GM21723 (cell line): ENCODE measurements at regions not wholly inside any gene's neighbourhood (a gene's known extent, or its start where the extent isn't known, plus 50 kb on each side); places are given as distances from the start of the nearest gene placed in this dataset.

Experiments used
- ATAC-seq: cut with Tn5 transposase; IDR thresholded peaks from one replicate; pipeline ENCODE4 v1.9.1; 2021; ENCODE audit warnings: mild to moderate bottlenecking, moderate library complexity; ENCODE audit not compliant: unreplicated experiment

DNA sequence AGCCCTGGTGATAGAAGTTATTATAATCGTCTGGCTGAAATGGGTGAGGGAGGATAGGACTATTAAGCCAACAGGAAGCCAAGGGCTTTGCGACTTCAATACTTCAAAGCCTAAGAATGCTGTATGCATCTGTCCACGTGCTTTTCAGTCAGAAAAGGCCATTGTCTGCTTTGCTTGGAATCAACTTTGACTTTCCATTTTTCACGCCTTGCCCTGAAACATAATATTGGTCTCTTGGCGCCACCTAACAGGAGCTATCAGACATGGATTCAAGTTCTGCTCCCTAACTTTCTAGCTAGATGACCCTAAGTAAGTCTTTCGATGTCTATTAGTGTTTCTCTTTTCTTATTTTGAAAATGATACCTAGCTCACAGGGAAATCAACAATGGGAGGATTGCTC lies 572.6 kb downstream of the TLR4 start:
- ATAC-seq = no peak

DNA sequence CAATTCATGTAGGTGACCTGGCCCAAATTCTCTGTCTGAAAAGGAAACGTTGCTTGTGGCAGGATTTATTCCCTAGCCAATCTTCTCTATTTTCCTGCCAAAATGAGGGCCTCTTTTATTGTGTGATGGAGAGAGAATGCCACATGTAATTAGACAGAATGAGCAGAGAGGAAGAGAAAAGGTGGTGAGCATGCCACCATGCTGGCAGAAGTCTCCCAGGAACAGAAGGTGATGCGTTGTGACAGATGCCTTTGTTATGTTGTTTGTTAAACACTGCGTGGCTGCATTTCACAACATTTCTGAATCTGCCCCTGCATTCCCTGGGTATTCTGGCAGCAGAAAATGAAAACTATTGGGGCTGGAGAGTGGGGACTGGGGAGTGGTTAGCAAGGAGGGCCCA lies 577.6 kb downstream of the TLR4 start:
- ATAC-seq = no peak

GRCh38 chr9:118283488-118283887 lies 579.3 kb downstream of the TLR4 start:
- ATAC-seq = no peak

DNA sequence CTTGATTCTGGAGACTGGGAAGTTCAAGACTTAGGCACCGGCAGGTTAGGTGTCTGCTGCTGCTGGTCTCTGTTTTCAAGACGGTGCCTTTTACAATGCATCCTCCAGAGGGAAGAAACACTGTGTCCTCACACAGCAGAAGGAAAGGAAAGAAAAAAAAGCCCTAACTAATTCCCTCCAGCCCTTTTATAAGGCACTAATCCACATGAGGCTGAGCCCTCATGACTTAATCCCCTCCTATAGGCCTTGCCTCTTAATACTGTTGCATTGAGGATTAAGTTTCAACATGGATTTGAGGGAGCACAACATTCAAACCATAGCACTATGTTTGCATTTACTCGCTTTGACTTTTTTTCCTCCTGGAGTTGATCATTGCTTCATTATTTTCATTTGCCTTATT lies 585.9 kb downstream of the TLR4 start:
- no peak for ATAC-seq

GRCh38 chr9:118295413-118295812 lies 591.2 kb downstream of the TLR4 start:
- ATAC-seq = no peak

DNA sequence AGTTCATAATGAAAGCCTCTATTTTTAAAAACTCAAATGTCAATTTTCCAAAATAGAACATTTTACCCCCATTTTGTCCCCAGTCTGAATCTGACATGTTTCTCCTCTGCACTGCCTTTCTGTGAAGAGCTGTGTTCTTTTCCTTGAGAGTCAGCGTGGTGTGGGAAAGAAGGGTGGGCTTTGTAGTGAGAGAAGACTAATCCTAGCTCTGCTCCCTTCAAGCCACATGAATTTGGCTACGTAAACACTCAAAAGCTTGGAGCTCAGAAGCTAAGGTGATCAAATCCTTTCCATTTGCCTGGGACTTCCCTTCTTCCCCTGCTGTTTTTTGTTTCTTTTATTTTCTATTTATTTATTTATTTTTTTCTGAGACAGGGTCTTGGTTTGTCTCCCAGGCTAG lies 598.5 kb downstream of the TLR4 start:
- no peak for ATAC-seq

DNA sequence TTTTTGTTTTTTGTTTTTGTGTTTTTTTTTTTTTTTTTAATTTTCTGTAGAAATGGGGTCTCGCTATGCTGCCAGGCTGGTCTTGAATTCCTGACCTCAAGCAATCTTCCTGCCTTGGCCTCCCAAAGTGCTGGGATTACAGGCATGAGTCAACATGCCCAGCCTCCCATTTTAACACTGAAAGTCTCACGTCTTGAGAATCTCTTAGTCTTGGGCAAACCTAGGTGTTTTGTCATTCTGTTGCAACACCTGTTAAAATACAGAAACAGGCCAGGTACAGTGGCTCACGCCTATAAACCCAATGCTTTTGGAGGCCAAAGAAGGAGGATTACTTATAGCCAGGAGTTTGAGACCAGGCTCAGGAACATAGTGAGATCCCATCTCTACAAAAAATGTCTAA lies 599.0 kb downstream of the TLR4 start:
- ATAC-seq = no peak

GRCh38 chr9:118305331-118305730 lies 601.1 kb downstream of the TLR4 start:
- ATAC-seq = no peak

DNA sequence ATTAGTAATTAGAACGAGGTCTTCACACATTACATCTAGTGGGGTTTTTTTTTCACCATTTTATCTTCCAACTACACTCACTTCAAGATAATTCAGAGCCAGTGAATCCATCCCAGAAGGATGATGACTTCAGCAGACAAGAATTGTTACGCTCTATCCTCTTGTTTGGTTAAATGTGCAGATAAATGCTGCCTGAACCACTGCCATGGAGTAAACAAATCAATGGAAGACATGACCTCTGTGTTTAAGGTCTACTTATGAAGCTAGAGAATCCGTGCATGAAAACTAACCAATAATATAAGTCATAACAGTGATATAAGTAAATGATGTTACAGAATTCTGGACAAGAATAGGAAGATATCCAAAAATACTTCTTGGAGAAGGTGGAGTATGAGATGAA lies 602.6 kb downstream of the TLR4 start:
- no peak for ATAC-seq

GRCh38 chr9:118313965-118314364 lies 609.8 kb downstream of the TLR4 start:
- no peak for ATAC-seq

DNA sequence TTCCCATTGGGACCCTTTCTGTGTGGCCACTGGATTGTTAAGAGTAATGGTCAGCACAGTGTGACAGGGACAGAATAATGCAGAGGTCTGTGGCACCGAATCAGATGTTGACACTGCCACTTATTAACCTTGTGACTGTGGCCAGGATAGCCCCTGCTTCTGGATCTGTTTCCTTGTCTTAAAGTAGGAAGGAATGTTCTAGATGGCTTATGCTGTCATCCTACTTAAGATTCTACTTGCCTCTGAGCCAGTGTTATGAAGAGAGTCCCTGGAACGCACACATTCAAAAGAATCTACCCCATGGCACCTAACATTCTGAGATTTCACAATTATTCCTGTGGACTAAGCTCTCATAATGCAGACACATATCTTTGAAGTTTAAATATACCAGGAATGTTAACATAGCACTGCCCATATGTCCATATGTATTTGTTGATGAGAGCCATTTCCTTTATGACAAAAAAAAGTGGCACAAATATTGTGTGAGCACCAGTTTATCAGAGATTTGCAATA lies 612.7 kb downstream of the TLR4 start:
- no peak for ATAC-seq

DNA sequence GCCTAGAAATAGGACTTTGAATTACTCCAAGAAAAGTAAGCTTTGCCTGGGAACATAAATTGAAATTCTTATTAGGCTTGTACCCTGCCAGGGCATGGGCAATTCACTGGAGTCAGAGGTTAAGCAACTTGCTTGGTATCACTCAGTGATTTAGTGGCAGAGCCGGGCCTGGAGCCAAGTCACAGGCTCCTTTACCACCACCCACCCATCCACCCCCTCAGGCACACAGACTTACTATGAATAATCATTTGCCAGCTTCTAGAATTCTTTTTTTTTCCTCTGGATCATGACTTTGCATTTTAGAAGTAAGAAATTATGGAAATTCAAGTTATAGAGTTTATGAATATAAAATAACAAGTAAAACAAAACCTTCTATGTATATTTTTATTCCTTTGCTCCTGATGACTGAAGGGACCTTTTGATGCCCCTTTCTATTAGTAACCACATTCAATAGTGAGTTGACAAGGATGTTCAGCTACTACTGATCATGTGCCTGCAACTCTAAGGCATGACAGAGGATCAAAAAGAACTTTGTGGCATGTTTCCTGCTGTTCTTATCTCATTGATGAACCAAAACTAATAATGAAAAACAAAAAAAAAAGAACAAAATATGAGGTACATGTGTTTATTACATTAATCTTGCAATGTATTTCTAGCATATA lies 614.7 kb downstream of the TLR4 start:
- ATAC-seq = no peak

DNA sequence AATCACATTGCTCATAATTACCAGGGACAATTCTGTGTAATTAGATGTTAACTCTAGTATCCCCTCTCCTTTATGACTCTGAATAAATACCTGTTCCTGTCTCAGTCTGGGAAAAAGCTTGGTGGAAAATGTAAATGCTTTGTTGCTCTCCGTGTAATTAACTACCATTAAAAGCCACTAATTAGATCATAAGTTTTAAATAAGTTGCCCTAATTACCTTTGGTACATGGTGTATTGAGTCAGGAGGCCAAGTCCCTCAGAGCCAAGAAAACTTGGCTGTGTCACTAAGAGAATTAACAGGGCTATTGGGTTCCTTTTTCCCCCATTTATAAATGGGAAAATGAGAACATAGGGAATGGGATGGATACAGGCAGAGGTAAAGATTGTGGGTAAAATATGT lies 617.6 kb downstream of the TLR4 start:
- ATAC-seq = no peak

DNA sequence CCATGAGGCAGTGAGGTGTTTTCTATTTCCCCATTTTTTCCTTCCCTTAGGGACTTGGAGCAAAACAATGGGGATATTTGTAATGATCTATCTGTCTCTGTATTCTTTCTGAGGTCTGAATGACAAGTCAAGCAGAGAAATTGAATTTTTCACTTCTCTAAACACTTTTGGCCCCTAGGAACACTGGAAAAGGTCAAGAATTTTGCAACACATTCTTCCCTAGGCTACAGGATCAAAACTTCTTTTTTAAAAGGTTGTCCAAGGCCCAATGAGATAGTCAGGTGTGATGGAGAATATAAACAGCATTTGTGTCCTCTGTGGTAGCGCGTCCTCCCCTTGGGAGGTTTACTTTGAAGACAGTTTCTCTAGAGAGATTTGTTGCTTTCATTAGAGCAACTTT lies 620.5 kb downstream of the TLR4 start:
- ATAC-seq = no peak

- ATAC-seq = no peak
Observed at GRCh38 chr9:118325757-118326156, 621.6 kb downstream of the TLR4 start.

DNA sequence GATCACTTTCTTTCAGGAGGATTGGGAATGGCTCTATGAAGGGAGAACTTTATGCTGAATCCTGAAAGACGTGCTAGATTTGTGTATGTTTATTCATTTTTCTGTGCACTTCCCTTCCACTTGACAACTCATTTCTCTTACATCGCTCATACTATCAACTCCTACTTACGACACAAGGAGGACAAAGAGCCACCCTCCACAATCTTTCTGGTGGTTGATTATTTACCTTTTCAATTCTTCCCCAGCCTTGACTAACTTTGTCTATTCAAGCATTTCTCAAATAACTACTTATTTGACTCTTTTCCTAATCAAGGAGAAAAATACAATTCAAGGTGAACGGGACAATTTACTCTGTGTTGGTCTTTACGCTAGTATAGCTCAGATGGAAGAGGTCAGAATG lies 622.1 kb downstream of the TLR4 start:
- ATAC-seq = no peak

DNA sequence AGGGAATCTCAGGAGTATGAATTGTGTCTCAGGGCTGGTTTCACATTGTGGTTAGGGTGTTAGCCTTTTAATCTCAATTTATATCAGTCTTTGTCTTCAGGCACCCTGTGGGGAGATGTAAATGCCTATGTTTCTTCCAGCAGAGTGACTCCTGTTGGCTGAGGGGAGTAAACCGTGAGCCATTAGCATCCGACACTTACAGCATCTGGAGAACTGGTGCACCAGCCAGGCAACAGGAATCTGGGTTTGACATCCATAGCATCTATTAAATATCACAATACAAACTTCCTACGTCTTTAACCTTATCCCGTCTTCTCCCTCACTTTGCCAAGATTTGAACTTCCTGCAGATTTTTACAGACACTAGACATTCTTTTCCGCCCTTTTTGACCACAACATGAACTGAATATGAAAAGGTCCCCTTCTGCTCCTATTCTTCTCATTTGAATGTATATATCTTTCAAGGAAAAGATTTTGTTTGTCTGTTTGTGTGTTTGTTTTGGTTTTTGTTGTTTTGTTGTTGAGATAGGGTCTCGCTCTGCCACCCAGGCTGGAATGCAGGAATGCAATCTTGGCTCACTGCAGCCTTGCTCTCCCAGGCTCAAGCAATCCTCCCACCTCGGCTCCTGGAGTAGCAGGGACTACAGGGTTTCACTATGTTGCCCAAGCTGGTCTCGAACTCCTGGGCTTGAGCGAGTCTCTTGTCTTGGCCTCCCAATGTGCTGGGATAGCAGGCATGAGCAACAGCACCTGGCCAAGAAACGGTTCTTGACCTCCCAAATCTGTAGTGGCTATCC lies 626.2 kb downstream of the TLR4 start:
- no peak for ATAC-seq

- ATAC-seq = no peak
Observed at GRCh38 chr9:118331622-118332045, 627.4 kb downstream of the TLR4 start.

GRCh38 chr9:118336250-118336942 lies 632.2 kb downstream of the TLR4 start:
- ATAC-seq = no peak

GRCh38 chr9:118336943-118337330 lies 632.7 kb downstream of the TLR4 start:
- no peak for ATAC-seq

DNA sequence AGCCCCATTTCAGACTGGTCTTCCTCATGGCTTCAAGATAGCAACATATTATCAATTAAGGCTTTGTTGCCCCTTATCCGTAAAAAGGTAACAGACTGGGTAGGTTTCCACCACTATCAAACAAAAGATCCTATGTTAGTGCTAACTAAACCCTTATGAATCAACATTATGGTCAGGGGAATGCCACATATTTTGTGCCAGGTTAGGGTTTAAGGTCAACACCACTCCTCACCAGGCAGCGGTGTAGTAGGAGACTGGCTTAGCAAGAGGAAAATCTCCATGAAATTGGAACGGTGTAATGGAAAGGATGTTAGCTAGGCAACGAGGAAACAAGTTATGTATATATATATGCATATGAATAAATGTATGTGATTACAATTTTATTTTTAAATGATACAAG lies 655.8 kb downstream of the TLR4 start:
- no peak for ATAC-seq

GRCh38 chr9:118362123-118362522 lies 657.9 kb downstream of the TLR4 start:
- ATAC-seq = no peak
